Mesenteric fat pad (tissue), 1 donor: ENCODE measurements at regions not wholly inside any gene's neighbourhood (a gene's known extent, or its start where the extent isn't known, plus 50 kb on each side); places are given as distances from the start of the nearest gene placed in this dataset.

ENCODE experiments used
- DNase-seq: peaks from one replicate; pipeline ENCODE4 v3.0.0-alpha.2; 2020; ENCODE audit warnings: low spot score
- donor health status: DM: yes; HTN: yes; CAD: no.

DNA sequence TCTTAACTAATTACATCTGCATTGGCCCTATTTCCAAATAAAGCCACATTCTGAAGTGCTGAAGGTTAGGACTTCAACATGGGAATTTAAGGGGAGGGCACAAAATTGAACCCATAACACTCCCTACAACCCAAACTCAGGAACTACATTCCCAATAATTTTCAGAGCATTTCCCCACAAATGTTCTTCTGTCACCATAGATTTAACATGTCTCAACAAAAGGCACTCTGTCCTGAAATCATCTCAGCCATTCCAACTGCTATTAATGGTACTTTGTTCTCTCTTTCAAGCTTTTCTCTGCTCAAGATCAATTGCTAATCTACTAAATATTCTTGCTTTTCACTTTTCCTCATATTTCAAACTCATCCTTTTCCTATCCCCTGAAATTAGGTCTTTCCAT, 74.0 kb upstream of the SOX1 start:
- DNase-seq = no peak

DNA sequence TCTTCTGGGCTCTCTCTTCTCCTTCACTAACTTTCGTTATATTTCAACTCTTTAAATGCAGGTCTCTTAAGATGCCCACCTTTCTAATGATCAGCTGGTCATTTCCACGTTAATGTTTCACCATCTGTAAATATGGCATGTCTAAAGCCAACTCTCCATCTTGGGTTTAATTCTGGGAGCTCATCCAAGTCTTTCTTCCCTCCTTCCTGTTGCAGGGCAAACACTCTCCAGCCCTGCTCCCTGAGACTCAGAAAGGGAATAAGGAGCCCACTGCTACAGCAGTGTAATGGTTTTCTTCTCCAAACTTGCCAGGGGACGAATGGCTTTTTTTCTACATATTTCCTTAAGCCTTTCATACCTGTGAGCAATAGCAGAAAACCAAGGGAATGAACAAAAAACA, 73.3 kb upstream of the SOX1 start:
- no peak for DNase-seq

DNA sequence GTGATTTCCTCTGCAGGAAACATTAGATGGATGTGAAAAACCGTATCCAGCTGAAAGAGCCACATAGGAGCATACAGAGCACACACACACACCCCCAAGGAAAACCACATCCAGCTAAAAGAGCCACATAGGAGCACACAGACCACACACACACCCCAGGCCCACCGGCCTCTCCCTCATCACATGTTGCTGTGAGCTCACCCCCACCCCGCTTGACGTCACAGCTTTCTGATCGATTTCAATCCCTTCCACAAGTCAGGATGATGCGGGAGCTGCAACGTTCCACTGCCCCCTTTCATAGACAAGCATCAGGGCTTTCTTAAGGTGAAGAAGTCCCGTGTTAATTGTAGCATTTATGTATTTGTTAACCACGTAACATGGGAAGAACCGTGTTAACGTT, 72.4 kb upstream of the SOX1 start:
- no peak for DNase-seq

DNA sequence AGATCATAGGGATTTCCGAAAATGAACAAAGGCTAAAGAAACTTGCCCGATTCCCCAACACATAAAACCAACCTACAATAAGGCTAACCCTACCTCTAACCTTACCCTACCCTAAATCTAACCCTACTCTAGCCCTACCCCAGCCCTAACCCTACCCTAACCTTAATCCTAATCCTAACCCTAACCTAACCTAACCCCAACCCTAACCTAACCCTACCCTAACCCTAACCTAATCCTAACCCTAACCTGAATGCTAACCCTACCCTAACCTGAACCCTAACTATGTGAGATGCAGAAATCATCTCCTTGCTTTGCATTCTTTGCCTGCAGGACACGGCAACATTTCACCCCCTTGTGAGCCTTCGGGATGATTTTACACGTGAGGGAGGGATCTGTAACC, 67.6 kb upstream of the SOX1 start:
- no peak for DNase-seq

DNA sequence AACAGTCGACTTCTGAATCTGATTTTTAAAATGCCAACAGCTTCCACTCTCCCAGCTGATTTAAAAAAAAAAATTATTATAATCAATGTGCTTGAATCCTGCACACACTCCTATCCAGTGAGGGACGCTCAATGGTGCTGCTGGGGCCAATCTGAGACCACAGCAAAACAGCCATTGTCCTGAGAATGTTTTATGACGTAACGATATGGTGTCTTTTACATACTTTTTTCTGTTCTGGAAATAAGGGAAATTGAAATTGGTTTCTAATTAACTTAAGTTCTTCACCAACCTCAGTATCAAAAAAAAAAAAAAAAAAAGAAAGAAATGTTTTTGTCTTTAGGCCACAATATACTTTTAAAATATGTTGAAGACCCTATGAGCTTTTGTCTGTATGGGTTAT, 66.1 kb upstream of the SOX1 start:
- no peak for DNase-seq

DNA sequence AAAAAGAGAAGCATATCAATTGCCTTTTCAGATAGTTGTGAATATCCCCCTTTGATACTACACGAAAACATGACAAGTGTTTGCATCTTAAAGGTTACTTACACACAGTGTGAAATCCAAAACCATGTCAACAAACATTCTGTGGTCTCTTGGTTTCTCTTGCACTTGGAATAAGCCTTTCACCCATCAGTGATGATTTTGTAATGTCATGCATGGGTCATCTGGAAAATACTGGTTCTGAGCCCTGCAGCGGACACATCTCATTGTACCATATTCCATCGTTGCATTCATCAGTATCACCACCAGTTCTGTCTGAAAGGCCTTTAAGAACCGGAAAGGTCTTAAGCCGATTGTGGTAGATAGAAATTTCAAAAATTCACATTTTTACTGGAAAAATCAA, 65.4 kb upstream of the SOX1 start:
- DNase-seq = no peak

DNA sequence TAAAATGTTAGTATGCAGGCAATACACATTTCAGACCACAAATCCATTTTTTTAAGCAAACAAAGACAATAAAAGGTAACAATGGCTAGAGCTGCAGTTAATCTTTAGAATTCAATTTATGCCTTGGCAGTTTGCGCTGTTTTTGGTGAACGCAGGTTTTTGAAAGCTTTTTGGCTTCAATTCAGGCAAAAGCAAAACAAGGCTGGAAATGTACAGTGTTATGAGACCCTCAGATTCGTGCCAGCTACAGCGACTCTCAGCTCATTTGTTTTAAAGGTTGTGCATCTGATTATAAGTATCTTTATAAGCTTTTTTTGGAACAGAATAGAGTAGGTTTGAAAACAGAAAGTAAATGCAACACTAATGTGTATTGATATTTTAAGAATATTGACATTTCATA, 63.6 kb upstream of the SOX1 start:
- DNase-seq = no peak

DNA sequence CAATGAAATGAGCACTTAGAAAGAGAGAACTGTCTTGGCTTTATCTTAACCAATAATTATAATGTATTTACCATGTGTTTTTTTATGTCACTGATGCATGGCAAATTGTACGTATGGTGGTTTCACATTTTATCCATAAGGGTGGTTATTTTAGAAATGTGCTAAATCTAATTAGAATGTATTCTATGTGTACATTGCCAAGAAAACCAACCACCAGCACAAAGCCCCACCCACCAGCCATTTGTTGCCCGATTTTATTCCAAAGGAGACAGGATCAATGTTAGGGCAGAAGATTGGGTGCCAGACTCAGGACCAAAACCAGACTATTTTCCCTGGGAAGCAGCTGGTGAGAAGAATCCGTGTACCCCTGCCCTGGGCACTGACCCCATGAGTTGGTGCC, 63.0 kb upstream of the SOX1 start:
- no peak for DNase-seq

DNA sequence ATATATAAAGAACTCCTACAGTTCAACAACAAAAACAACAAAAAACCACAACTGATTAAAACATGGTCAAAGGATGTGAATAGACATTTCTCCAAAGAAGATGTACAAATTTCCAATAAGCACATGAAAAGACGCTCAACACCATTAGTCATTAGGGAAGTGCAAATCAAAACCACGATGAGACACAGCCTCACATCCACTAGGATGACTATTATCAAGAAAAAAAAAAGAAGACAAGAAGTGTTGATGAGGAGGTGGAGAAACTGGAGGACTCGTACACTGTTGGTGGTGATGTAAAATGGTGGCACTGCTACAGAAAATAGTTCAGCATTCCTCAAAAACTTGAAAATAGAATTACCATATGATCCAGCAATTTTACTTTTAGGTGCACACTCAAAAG, 61.0 kb upstream of the SOX1 start:
- no peak for DNase-seq

DNA sequence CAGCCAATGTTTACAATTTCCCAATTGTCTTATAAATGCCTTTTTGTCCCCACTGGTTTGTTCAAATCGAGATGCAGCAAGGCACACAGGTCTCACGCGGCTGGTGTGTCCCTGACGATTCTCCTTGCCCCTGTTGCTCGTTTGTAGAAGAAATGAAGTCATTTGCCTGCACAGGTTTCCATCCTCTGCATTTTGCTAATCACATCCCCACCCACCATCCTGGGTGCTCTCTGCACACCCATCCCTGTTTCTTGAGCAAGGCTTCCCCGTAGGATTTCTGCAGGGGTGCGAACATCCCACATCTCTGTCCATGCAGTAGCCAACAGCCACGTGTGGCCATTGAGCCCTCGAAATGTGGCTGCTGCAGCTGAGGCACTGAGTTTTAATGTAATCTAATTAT, 59.8 kb upstream of the SOX1 start:
- DNase-seq = no peak

DNA sequence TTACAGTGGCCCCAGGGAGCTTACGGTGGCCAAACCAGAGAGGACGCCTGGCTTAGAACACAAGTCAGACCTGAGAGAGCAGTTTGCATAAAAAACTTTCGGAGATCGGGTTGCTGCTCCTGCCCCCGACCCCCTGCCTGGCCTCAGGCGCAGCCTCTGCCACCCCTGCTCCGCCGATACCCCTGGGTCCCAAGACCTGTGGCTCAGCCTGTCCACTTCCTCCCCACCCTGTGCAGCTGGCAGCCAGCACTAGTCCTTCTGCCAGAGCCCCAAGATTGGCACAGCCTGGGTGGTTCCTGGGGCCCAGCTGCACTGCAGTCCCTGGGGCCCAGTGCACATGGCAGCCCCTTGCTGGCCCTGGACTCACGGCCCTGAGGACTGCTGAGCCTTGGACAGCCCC, 56.2 kb upstream of the SOX1 start:
- DNase-seq = no peak

DNA sequence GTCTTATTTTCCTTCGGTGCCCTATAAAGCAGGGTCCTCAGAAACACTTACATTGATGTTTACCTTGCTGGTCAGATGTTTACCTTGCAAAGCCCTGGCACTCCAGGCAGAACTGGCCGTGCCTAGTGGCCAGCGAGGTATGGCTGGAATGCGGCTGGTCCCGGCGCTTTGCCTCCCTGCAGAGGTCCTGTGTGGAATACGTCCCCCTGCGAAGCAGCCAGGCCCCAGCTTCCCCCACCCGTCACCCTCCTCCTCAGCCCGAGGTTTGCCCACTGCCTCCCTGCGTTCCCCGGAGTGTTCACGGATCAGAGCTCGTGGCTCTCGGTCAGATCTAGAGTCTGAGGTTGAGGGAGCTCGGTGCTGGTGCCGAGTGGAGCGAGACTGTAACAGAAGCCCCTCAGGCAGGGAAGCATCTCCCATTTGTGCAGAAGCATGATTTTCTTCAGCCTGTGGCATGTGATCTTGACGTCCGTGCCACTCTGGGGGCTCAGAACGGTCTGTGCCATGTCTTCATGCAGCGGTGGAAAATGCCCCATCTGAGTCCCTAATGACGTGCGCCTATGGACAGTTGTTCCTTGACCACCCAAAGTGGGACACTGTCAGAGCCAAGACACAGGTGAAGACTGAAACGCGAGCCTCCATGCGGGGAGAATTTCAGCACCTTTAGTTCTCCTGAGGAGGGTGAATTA, 54.8 kb upstream of the SOX1 start:
- DNase-seq = no peak

DNA sequence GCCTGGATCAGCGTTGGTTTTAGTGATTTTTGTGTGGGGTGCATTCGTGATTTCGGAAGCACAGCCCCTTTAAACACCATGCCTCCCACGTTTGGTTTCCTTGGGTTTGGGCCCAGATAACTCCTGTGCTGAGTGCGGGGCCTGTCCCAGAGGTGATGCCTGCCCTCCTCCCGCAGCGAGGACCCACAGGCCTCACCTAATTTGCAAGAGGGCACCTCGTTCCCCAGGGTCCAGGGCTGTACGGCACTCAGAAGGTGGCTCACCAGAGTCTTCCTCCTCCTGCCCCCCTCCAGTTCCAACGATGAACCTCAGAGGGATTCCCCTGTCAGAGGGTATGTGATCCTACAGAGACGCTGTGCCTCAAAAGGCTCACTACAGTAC, 54.3 kb upstream of the SOX1 start:
- DNase-seq = no peak

DNA sequence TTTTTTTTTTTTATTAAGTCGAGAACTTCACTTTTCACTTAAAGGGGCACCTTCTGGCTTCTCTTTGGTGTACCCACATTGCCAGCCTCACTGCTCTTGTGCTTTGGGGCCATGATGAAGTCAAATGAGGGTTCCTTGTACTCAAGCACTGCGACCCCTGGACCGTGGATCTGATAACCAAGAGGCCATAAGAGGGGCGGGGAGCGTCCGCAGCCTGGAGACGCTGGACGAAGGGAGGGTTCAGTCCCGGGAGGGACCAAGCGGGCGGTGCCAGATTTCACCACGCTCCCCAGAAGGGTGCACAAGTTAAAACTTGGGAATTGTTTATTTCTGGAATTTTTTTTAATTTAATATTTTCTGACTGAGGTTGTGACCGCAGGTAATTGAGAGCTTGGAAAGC, 53.3 kb upstream of the SOX1 start:
- no peak for DNase-seq

DNA sequence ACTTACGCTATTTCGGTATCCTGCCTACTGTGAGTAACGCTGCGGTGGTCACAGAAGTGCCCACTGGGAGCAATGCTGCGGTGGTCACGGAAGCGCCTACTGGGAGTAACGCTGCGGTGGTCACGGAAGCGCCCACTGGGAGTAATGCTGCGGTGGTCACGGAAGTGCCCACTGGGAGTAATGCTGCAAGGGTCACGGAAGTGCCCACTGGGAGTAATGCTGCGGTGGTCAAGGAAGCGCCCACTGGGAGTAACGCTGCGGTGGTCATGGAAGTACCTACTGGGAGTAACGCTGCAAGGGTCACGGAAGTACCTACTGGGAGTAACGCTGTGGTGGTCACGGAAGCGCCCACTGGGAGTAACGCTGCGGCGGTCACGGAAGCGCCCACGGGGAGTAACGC, 52.1 kb upstream of the SOX1 start:
- no peak for DNase-seq
